GM12878 (cell line): ENCODE measurements at regions not wholly inside any gene's neighbourhood (a gene's known extent, or its start where the extent isn't known, plus 50 kb on each side); places are given as distances from the start of the nearest gene placed in this dataset.

ENCODE experiments used
- ATAC-seq: fragments of 200-7000 bp; cut with Tn5 transposase; 3 replicates; pipeline ENCODE4 v1.9.1; 2020; ENCODE audit warnings: mild to moderate bottlenecking, moderate library complexity
- BruUV-seq: library from RNA; stranded (reverse); fragments of 400-500 nt; replicated peaks from 2 replicates; lab custom pipeline; 2021; lab: Mats Ljungman, UMichigan
- CTCF ChIA-PET: fragments of 300-600 bp; sonication (Branson Sonifier 250); formaldehyde crosslinking; extraction: SDS; loops from one replicate; lab custom pipeline; 2021; ENCODE audit warnings: inconsistent platforms; lab: Yijun Ruan, JAX
- POLR2A ChIA-PET: fragments of 350-600 bp; formaldehyde crosslinking; extraction: SDS; loops from one replicate; lab custom pipeline; 2021; ENCODE audit warnings: inconsistent platforms; lab: Charles Lee
- RAD21 ChIA-PET: fragments of 300-600 bp; sonication (Branson Sonifier 250); formaldehyde crosslinking; loops from one replicate; lab custom pipeline; 2023; ENCODE audit warnings: antibody characterized with exemption; ENCODE audit not compliant: unreplicated experiment; lab: Charles Lee
- SMC1A ChIA-PET: fragments of 300-600 bp; sonication (Branson Sonifier 250); formaldehyde crosslinking; loops from one replicate; lab custom pipeline; 2023; ENCODE audit not compliant: unreplicated experiment, uncharacterized antibody; lab: Charles Lee
- DNase-seq: peaks from one replicate; pipeline ENCODE4 v3.0.0-alpha.2; 2011; ENCODE audit warnings: low read depth, low spot score
- FAIRE-seq: peaks from 3 replicates; lab custom pipeline; 2011; peaks lifted over from hg19 to GRCh38; lab: Jason Lieb, UNC
- H2AFZ ChIP-seq: 2 replicates; pipeline ENCODE4 v1.6.0; 2011; ENCODE audit warnings: low read depth, low read length, control low read depth; ENCODE audit not compliant: control insufficient read depth
- H3K27ac ChIP-seq: 2 replicates; pipeline ENCODE4 v1.5.1; 2011; ENCODE audit warnings: control low read depth; ENCODE audit not compliant: control insufficient read depth, insufficient read depth
- H3K27me3 ChIP-seq, 2 experiments: replicated peaks in 1 of 2; 2 replicates each; pipeline versions ENCODE4 v1.6.0 to v1.6.1; 2011; ENCODE audit warnings: low read length in 1 of 2; ENCODE audit not compliant: control insufficient read depth in 2 of 2, insufficient read depth in 2 of 2
- H3K36me3 ChIP-seq, 2 experiments: 2 replicates each; pipeline ENCODE4 v1.5.1; 2011; ENCODE audit warnings: low read length in 1 of 2; ENCODE audit not compliant: control insufficient read depth in 2 of 2, insufficient read depth in 2 of 2
- H3K4me1 ChIP-seq: 2 replicates; pipeline ENCODE4 v1.6.1; 2011; ENCODE audit warnings: mild to moderate bottlenecking, low read length, moderate library complexity, mixed read lengths; ENCODE audit not compliant: control insufficient read depth, insufficient read depth
- H3K4me2 ChIP-seq: 2 replicates; pipeline ENCODE4 v1.6.0; 2011; ENCODE audit warnings: control low read depth; ENCODE audit not compliant: control insufficient read depth, insufficient read depth
- H3K4me3 ChIP-seq: fragments of 200-600 bp; sonication (generic); 2 replicates; pipeline ENCODE4 v1.5.1; 2016
- H3K79me2 ChIP-seq: 2 replicates; pipeline ENCODE4 v1.6.0; 2011; ENCODE audit warnings: low read length; ENCODE audit not compliant: control insufficient read depth, insufficient read depth
- H3K9ac ChIP-seq: 2 replicates; pipeline ENCODE4 v1.8.0; 2011; ENCODE audit warnings: low read length, control low read depth, mixed read lengths; ENCODE audit not compliant: control insufficient read depth, insufficient read depth
- H3K9me3 ChIP-seq: replicated peaks from 3 replicates; pipeline ENCODE4 v1.5.1; 2011; ENCODE audit warnings: mild to moderate bottlenecking, low read length; ENCODE audit not compliant: control insufficient read depth, insufficient read depth
- H4K20me1 ChIP-seq: 2 replicates; pipeline ENCODE4 v1.6.0; 2011; ENCODE audit not compliant: control insufficient read depth, insufficient read depth
- ASH2L ChIP-seq: fragments of 300-600, 200-600 bp; sonication (generic); IDR thresholded peaks from 2 replicates; pipeline ENCODE4 v1.6.1; 2017; ENCODE audit warnings: low read depth, mild to moderate bottlenecking, borderline replicate concordance
- BCL3 ChIP-seq: IDR thresholded peaks from 2 replicates; pipeline ENCODE4 v1.6.1; 2011; ENCODE audit warnings: borderline replicate concordance, low read depth, mild to moderate bottlenecking, moderate library complexity, low read length; ENCODE audit not compliant: insufficient read depth, poor library complexity, severe bottlenecking
- HDAC6 ChIP-seq: fragments of 200-600 bp; sonication (generic); IDR thresholded peaks from one replicate; pipeline ENCODE4 v1.8.0; 2017; ENCODE audit warnings: antibody characterized with exemption; ENCODE audit not compliant: unreplicated experiment
- JUNB ChIP-seq: IDR thresholded peaks from 2 replicates; pipeline ENCODE4 v1.6.1; 2016; ENCODE audit warnings: antibody characterized with exemption, mild to moderate bottlenecking
- NFXL1 ChIP-seq: fragments of 450-650 bp; IDR thresholded peaks from 2 replicates; pipeline ENCODE4 v1.6.1; 2017; ENCODE audit warnings: antibody characterized with exemption, mild to moderate bottlenecking, borderline replicate concordance
- NR2F1 ChIP-seq: fragments of 450-650 bp; conservative IDR thresholded peaks from 2 replicates; pipeline ENCODE4 v1.6.1; 2017; ENCODE audit warnings: mild to moderate bottlenecking
- NRF1 ChIP-seq: conservative IDR thresholded peaks from 2 replicates; pipeline ENCODE4 v1.6.1; 2011; ENCODE audit warnings: mild to moderate bottlenecking, low read depth, low read length, improper control_type of control experiment
- PAX5 ChIP-seq: IDR thresholded peaks from 2 replicates; pipeline ENCODE4 v1.6.1; 2011; ENCODE audit warnings: low read depth, low read length, borderline replicate concordance
- POLR2AphosphoS5 ChIP-seq: IDR thresholded peaks from 2 replicates; pipeline ENCODE4 v1.6.1; 2011; ENCODE audit warnings: mild to moderate bottlenecking, low read length, inconsistent platforms
- STAT1 ChIP-seq: fragments of 450-650 bp; conservative IDR thresholded peaks from 2 replicates; pipeline ENCODE4 v1.6.1; 2014; ENCODE audit warnings: antibody characterized with exemption, mild to moderate bottlenecking
- WGBS: methylation state at CpG from one replicate; pipeline ENCODE4 v1.1.6; 2016; ENCODE audit warnings: low lambda C conversion rate; ENCODE audit not compliant: insufficient replicate concordance, insufficient coverage; ENCODE audit errors: missing lambda C conversion rate; 5-methylcytosine and 5-hydroxymethylcytosine counted together
- in situ Hi-C: fragments of 300-500 bp; cut with MboI; formaldehyde crosslinking; loops from 9 replicates; pipeline ENCODE4 v1.14.3; 2018; ENCODE audit warnings: mixed read lengths
- intact Hi-C: fragments of 100-400 bp; cut with micrococcal nuclease; formaldehyde crosslinking; loops from one replicate; pipeline ENCODE4 v1.14.2; 2022; ENCODE audit not compliant: unreplicated experiment
- TF ChIP-seq, protein P1 (sequence below): fragments of 450-650 bp; IDR thresholded peaks from 2 replicates; pipeline ENCODE4 v1.6.1; 2017; ENCODE audit warnings: mild to moderate bottlenecking, moderate library complexity

DNA sequence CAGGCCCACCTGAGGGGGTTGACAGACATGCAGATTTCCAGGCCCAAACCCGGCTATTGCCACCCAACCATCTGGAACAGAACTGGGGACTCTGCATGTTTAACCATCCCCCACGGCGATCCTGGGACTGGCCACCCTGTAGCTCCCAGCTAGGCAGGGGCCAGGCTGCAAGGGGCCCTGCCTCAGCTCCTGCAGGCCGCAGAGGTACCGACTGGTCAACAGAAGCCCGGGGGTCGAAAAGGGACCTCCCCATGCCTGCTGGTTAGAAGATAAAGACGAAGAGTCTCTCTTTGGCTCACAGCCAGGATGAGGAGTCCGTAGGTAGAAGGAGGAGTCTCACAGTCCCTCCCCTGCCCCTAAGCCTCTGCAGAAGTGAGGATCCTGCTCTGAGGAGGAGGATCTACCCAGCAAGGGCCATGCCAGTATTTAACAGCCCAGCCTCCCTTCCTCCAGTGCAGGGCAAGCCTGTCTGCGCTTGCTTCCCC lies 223.4 kb upstream of the TNRC6C start:
- Histone ChIP-seq H3K9ac (no peak overlapping the region), H4K20me1 (no peaks in the 10 kb centered on the region), H3K36me3 (no peaks in the 10 kb centered on the region), H3K4me3 (no peak overlapping the region), H3K4me2 (no peak overlapping the region), H2AFZ (no peak overlapping the region), H3K4me1 (no peaks in the 10 kb centered on the region), H3K9me3 (peaks cover 4% of the 10 kb centered on the region; the same call in 1 of the 3 replicates), H3K27me3 (no peaks in the 10 kb centered on the region; a peak in 2 of 4 replicates), H3K79me2 (no peaks in the 10 kb centered on the region), H3K27ac (no peak overlapping the region)
- intact Hi-C loops: no loop called here
- TF ChIP-seq, protein P1, sequence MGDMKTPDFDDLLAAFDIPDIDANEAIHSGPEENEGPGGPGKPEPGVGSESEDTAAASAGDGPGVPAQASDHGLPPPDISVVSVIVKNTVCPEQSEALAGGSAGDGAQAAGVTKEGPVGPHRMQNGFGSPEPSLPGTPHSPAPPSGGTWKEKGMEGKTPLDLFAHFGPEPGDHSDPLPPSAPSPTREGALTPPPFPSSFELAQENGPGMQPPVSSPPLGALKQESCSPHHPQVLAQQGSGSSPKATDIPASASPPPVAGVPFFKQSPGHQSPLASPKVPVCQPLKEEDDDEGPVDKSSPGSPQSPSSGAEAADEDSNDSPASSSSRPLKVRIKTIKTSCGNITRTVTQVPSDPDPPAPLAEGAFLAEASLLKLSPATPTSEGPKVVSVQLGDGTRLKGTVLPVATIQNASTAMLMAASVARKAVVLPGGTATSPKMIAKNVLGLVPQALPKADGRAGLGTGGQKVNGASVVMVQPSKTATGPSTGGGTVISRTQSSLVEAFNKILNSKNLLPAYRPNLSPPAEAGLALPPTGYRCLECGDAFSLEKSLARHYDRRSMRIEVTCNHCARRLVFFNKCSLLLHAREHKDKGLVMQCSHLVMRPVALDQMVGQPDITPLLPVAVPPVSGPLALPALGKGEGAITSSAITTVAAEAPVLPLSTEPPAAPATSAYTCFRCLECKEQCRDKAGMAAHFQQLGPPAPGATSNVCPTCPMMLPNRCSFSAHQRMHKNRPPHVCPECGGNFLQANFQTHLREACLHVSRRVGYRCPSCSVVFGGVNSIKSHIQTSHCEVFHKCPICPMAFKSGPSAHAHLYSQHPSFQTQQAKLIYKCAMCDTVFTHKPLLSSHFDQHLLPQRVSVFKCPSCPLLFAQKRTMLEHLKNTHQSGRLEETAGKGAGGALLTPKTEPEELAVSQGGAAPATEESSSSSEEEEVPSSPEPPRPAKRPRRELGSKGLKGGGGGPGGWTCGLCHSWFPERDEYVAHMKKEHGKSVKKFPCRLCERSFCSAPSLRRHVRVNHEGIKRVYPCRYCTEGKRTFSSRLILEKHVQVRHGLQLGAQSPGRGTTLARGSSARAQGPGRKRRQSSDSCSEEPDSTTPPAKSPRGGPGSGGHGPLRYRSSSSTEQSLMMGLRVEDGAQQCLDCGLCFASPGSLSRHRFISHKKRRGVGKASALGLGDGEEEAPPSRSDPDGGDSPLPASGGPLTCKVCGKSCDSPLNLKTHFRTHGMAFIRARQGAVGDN: no peak
- TF ChIP-seq STAT1: no peak
- no peak for TF ChIP-seq NR2F1
- TF ChIP-seq BCL3: no peak
- TF ChIP-seq NFXL1: no peak
- TF ChIP-seq POLR2AphosphoS5: no peak
- TF ChIP-seq ASH2L: no peak
- TF ChIP-seq NRF1: no peak
- TF ChIP-seq PAX5: no peak
- no peak for TF ChIP-seq HDAC6
- TF ChIP-seq JUNB: no peak
- ChIA-PET POLR2A (no interaction called here), CTCF (no interaction called here), SMC1A (no interaction called here), RAD21 (no interaction called here)
- ATAC-seq (no peak), FAIRE-seq (no peak), DNase-seq (no peak)
- 33% methylated on average over 10 of the region's 10 CpGs for WGBS
- BruUV-seq: no TSS peak
- in situ Hi-C loops: no loop called here
